ENCODE measurements at regions not wholly inside any gene's neighbourhood (a gene's known extent, or its start where the extent isn't known, plus 50 kb on each side); places are given as distances from the start of the nearest gene placed in this dataset.

GRCh38 chr12:28601570-28602058, 411.4 kb downstream of the CCDC91 start:
- no peak for DNase-seq (ENCODE audit: low read depth)

- DNase-seq (ENCODE audit: low read depth): no peak
These were observed 412.5 kb downstream of the CCDC91 start for GRCh38 chr12:28602786-28603185.

DNA sequence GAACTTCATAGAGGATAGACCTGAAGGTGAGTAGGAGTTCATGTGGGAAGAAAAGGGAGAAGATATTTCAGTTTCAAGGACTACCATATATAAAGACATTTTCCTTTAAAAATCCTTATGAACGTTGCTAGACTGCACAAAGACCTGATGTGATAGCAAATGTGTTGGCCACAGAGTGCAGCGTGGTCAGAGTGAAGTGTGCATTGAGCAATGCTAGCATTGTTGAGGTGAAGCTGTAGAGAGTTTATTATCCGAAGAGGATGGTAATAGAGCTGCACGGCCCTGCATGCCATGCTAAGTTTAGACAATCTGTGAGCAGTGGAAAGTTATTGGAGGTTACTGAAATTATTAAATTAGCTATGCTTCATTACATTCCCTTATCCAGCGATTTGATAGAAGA, 413.0 kb downstream of the CCDC91 start:
- DNase-seq (ENCODE audit: low read depth): no peak

DNA sequence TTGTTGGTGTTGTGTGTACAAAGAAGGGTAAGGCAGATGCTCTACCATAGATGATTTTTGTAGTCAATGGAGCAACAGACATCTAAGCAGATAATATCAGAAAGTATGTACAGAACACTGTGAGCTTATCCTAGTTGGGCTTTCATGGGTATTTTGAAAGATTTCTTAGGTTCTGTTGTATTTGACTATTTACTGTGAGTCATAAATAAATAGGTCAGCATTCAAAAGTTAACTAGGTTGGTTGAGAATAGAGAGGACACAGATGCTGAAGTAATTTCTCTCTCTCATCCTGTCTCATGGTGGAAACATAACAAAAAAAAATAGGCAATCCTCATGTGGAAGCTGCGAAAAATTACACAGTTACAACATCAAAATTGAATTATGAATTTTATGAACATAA, 413.5 kb downstream of the CCDC91 start:
- no peak for DNase-seq (ENCODE audit: low read depth)

DNA sequence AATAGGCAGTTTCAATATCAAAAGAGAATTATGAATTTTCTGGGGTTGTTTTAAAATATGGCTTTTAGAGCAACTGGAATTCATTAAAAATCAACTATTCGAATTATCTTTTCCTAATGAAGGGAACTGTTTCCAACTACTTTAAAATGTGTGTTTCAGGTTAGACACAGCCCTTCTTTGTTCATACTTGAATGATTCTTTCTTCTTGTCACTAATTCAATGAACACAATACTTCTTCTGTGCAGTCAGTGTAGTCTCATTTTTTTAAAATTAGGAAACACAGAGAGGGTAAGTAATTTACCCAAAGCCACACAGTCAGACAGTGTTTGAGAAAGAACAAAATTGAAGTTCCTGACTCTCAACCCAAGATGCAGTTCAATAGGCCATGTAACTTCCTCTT, 414.0 kb downstream of the CCDC91 start:
- DNase-seq (ENCODE audit: low read depth): no peak

GRCh38 chr12:28606967-28607557, 416.8 kb downstream of the CCDC91 start:
- no peak for DNase-seq (ENCODE audit: low read depth)

DNA sequence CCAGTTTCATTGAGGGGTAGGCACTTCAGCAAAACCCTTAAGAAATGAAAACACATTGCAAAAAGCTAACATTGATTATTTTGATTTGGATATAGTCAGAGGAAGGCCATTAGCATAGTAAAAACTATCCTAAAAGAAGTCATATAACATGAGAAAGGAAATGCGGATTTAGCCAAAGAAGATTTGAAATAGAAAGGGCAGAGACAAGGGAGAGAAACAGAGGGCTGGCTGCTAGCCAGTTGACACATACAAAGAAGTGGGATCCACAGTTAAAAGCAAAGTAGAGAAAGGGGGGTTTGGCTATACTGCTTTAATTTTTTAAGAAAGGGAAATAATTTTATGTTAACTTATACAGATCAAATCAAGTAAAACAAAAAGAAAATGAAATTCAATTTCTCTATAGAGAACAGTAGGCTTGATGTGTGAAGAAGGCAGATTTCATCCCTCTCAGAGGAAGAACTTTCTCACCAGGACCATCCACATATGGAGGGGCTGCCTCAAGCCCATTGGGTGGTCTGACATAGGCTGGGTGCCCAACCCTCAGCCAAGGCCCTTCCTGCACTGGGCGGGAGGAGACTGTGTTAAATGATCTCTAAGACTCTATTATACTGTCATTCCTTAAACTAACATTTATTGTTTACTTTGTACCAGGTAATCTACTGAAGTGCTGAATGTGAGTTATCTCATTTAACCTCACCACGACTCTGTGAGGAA, 420.3 kb downstream of the CCDC91 start:
- no peak for DNase-seq (ENCODE audit: low read depth)

- peak; percentile 77 for DNase-seq (ENCODE audit: low read depth)
These were observed 420.8 kb downstream of the CCDC91 start for GRCh38 chr12:28611115-28611435.

GRCh38 chr12:28611449-28611848, 421.2 kb downstream of the CCDC91 start:
- no peak for DNase-seq (ENCODE audit: low read depth)

DNA sequence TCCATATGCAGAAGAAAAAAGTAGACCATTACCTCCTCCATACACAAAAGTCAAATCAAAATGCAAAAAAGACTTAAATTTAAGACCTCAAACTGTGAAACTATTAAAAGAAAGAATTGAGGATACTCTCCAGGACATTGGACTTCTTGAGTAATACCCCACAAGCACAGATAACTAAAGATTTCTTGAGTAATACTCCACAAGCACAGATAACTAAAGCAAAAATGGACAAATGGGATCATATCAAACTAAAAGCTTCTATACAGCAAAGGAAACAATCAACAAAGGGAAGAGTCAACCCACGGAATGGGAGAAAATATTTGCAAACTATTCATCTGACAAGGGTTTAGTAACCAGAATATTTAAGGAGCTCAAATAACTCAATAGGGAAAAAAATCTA, 427.9 kb downstream of the CCDC91 start:
- DNase-seq (ENCODE audit: low read depth): no peak

DNA sequence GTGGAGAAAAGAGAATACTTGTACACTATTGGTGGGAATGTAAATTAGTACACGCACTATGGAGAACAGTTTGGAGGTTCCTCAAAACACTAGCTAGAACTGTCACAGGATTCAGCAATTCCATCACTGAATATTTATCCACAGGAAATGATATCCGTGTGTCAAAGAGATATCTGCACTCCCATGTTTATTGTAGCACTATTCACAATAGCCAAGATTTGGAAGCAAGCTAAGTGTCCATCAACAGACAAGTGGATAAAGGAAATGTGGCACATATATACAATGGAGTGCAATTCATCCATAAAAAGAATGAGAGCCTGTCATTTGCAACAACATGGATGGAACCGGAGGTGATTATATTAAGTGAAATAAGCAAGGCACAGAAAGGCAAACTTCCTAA, 428.5 kb downstream of the CCDC91 start:
- no peak for DNase-seq (ENCODE audit: low read depth)

- DNase-seq (ENCODE audit: low read depth): no peak
These were observed 430.0 kb downstream of the CCDC91 start for GRCh38 chr12:28620281-28620680.

DNA sequence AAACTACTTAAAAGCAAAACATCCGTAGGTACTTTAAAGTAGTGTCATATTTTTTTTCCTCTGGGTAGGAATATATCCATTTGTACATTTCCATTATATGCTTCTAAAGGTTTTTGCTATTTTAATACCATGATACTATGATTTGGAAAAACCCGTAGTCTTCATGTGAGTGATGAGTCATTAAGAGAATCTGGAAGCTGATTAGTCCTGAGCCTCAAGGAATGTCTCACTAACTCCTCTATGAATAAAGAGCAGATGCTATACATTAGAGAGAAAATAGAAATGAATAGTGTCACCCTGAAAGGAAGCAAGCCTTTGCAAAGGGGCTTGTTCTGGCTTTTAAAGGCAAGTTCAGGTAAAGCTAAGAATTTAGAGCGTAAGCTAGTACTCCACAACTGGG, 432.1 kb downstream of the CCDC91 start:
- peak; percentile 47 for DNase-seq (ENCODE audit: low read depth)

GRCh38 chr12:28626504-28626903, 436.2 kb downstream of the CCDC91 start:
- no peak for DNase-seq (ENCODE audit: low read depth)

DNA sequence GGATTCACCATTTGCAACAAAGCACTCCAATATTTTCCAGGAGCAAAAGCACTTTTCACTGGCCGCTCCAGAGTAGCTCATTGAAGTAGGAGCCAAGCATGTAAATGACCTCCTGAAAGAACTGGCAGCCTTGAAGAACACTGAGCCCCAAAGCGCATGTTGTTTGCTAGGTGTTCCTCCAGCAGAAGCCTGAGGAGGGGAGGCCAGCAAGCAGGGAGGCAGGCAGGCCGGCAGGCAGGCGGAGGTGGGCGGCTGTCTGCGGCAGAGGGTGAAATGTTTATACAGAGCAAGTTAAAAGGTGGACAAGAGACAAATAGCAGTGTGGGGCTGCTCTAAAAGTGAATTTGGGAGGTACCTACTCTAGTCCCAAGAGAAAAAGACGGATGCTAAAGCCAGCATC, 439.4 kb downstream of the CCDC91 start:
- no peak for DNase-seq (ENCODE audit: low read depth)

- DNase-seq (ENCODE audit: low read depth): no peak
These were observed 441.6 kb downstream of the CCDC91 start for GRCh38 chr12:28631831-28632230.

DNA sequence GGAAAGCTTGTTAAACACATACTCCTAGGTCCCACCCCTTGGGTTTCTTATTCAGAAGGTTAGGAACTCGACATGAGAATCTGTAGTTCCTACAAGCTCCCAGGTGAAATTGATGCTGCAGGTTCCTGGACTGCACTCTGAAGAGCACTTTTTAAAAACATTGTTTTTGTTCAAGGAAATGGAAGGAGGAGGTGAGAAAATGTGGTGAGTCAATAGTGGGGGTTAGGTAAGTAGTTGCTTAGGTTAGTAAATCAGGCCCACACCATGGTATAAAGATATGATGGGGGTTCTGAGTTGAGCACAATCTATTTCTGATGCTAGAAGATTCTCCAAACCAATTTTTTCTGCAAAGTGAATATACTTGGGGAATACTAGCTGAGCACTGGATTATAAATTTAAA, 450.3 kb downstream of the CCDC91 start:
- DNase-seq (ENCODE audit: low read depth): no peak

DNA sequence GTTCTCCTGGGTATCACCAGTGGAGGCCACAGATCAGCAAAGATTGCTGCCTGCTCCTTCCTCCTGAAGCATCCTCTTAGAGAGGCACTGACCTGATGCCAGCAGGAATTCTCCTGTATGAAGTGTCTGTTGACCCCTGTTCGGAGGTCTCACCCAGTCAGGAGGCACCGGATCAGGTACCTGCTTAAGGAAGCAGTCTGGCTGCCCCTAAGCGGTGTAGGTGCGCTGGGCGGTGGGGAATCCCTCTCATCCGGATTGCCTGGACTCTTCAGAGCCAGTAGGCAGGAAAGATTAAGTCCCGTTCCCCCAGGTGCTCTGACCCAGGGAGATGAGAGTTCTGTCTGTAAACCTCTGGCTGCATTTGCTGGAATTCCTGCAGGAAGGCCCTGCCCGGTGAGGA, 455.2 kb downstream of the CCDC91 start:
- DNase-seq (ENCODE audit: low read depth): no peak

DNA sequence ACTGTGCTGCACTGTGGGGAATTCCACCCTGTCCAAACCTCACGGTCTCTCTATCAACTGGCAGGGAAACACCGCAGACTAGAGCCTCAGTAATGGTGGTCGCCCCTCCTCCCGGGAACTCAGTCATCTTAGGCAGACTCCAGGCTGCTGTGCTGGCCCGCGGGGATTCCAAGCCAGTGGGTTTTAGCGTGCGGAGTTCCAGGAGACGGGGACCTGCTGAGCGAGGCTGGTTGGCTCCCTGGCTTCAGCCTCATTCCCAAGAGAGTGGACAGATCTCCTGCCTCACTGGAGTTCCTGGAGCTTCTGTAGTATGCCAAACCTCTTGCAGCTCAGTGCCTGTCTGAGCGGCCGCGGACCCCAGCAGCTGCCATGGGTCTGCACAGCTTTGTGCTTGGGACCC, 455.6 kb downstream of the CCDC91 start:
- DNase-seq (ENCODE audit: low read depth): no peak

GRCh38 chr12:28650906-28651305, 460.6 kb downstream of the CCDC91 start:
- no peak for DNase-seq (ENCODE audit: low read depth)

GRCh38 chr12:28652239-28652638, 462.0 kb downstream of the CCDC91 start:
- no peak for DNase-seq (ENCODE audit: low read depth)

DNA sequence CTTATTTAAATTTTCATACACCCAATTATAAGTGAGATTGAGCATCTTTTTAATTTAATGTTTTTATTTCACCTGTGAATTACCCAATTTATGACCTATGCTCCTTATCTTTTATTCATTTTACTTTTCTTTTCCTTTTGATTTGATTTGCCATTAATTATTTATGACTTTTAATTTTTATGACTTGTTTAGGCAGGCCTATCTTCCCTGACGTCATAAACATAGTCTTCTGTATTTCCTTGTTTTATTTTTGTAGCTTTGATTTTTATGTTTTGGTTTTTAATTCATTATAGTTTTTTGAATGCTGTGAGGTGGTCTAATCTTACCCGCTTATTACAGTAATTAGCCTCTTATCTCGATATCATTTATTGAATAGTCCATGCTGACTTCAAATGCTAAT, 467.1 kb upstream of the FAR2 start:
- DNase-seq (ENCODE audit: low read depth): no peak

- DNase-seq (ENCODE audit: low read depth): peak; percentile 19
These were observed 465.7 kb upstream of the FAR2 start for GRCh38 chr12:28683366-28683765.
